Astrocyte (in vitro differentiated cells and primary cell): ENCODE measurements at regions not wholly inside any gene's neighbourhood (a gene's known extent, or its start where the extent isn't known, plus 50 kb on each side); places are given as distances from the start of the nearest gene placed in this dataset.

ENCODE experiments used
- CTCF ChIP-seq: IDR thresholded peaks from 2 replicates; pipeline ENCODE4 v1.5.1; 2011; ENCODE audit warnings: low read depth, mild to moderate bottlenecking, inconsistent platforms, low read length, moderate library complexity; ENCODE audit not compliant: insufficient read depth
- EZH2 ChIP-seq: IDR thresholded peaks from 2 replicates; pipeline ENCODE4 v1.6.1; 2012; ENCODE audit warnings: mild to moderate bottlenecking, low read length, inconsistent platforms; ENCODE audit not compliant: insufficient read depth

GRCh38 chr6:80769106-80769505, 662.6 kb downstream of the BCKDHB start:
- no peak for TF ChIP-seq CTCF
- TF ChIP-seq EZH2, result no peak
